HEK293 (cell line): ENCODE measurements at regions not wholly inside any gene's neighbourhood (a gene's known extent, or its start where the extent isn't known, plus 50 kb on each side); places are given as distances from the start of the nearest gene placed in this dataset.

Experiments
- BCL11A ChIP-seq: fragments of 450-650 bp; formaldehyde crosslinking; IDR thresholded peaks from 2 replicates; pipeline ENCODE4 v1.5.1; 2016; ENCODE audit warnings: low read depth, missing biosample characterization, missing genetic modification characterization
- IKZF3 ChIP-seq: fragments of 450-650 bp; IDR thresholded peaks from 2 replicates; pipeline ENCODE4 v1.5.0; 2018; ENCODE audit warnings: missing biosample characterization, mild to moderate bottlenecking, missing genetic modification characterization, moderate library complexity
- ZBTB8A ChIP-seq: fragments of 450-650 bp; formaldehyde crosslinking; IDR thresholded peaks from 2 replicates; pipeline ENCODE4 v1.5.1; 2016; ENCODE audit warnings: missing biosample characterization, missing genetic modification characterization
- ZFP69B ChIP-seq: fragments of 450-650 bp; formaldehyde crosslinking; IDR thresholded peaks from 2 replicates; pipeline ENCODE4 v1.5.1; 2016; ENCODE audit warnings: missing biosample characterization, missing genetic modification characterization
- ZNF175 ChIP-seq: fragments of 450-650 bp; formaldehyde crosslinking; IDR thresholded peaks from 2 replicates; pipeline ENCODE4 v1.5.1; 2016; ENCODE audit warnings: missing biosample characterization, missing genetic modification characterization
- ZNF530 ChIP-seq: fragments of 450-650 bp; formaldehyde crosslinking; IDR thresholded peaks from 2 replicates; pipeline ENCODE4 v1.5.1; 2016; ENCODE audit warnings: low read depth, missing biosample characterization, missing genetic modification characterization
- ZNF623 ChIP-seq: fragments of 450-650 bp; formaldehyde crosslinking; IDR thresholded peaks from 2 replicates; pipeline ENCODE4 v1.5.1; 2016; ENCODE audit warnings: missing biosample characterization, missing genetic modification characterization
- ZSCAN16 ChIP-seq: fragments of 450-650 bp; formaldehyde crosslinking; IDR thresholded peaks from 2 replicates; pipeline ENCODE4 v1.5.1; 2016; ENCODE audit warnings: missing biosample characterization, missing genetic modification characterization
- ZSCAN23 ChIP-seq: fragments of 450-650 bp; formaldehyde crosslinking; IDR thresholded peaks from 2 replicates; pipeline ENCODE4 v1.5.1; 2016; ENCODE audit warnings: missing biosample characterization, missing genetic modification characterization
- TF ChIP-seq, protein P1 (sequence below): fragments of 450-650 bp; formaldehyde crosslinking; IDR thresholded peaks from 2 replicates; pipeline ENCODE4 v1.5.1; 2016; ENCODE audit warnings: missing biosample characterization, missing genetic modification characterization

DNA sequence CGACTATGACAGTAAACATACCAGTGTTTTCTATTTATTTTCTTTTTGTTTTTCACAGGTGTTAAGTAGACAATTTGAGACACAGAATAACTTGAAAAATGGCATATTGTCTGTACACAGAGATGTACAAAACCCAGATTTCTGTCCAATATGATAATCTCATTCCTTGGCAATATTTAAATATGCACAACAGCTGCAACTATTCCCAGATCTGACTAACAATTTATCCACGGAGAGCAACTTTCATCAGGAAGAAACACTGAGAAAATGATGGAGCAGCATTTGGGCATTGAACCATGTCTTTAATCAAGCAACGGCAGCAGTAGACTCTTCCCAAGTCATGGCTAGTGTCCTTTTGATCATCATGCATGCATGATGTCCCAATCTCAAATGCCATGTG, 452.6 kb downstream of the ZPLD1 start:
- TF ChIP-seq ZFP69B (tag by site-specific recombination): no peak
- no peak for TF ChIP-seq ZNF175
- TF ChIP-seq, protein P1, sequence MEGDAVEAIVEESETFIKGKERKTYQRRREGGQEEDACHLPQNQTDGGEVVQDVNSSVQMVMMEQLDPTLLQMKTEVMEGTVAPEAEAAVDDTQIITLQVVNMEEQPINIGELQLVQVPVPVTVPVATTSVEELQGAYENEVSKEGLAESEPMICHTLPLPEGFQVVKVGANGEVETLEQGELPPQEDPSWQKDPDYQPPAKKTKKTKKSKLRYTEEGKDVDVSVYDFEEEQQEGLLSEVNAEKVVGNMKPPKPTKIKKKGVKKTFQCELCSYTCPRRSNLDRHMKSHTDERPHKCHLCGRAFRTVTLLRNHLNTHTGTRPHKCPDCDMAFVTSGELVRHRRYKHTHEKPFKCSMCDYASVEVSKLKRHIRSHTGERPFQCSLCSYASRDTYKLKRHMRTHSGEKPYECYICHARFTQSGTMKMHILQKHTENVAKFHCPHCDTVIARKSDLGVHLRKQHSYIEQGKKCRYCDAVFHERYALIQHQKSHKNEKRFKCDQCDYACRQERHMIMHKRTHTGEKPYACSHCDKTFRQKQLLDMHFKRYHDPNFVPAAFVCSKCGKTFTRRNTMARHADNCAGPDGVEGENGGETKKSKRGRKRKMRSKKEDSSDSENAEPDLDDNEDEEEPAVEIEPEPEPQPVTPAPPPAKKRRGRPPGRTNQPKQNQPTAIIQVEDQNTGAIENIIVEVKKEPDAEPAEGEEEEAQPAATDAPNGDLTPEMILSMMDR (tag by site-specific recombination): no peak
- no peak for TF ChIP-seq ZNF530
- no peak for TF ChIP-seq ZNF623 (tag by site-specific recombination)
- no peak for TF ChIP-seq ZSCAN23 (tag by site-specific recombination)
- no peak for TF ChIP-seq ZBTB8A (tag by site-specific recombination)
- no peak for TF ChIP-seq IKZF3 (tag by site-specific recombination)
- TF ChIP-seq BCL11A (tag by site-specific recombination): no peak
- TF ChIP-seq ZSCAN16 (tag by site-specific recombination): no peak
